H1 (cell line): ENCODE measurements at regions not wholly inside any gene's neighbourhood (a gene's known extent, or its start where the extent isn't known, plus 50 kb on each side); places are given as distances from the start of the nearest gene placed in this dataset.

Experiments used
- CTCF ChIA-PET: fragments of 300-600 bp; sonication (Branson Sonifier 250); formaldehyde crosslinking; loops from one replicate; lab custom pipeline; 2021; ENCODE audit not compliant: partially characterized antibody; lab: Charles Lee
- POLR2A ChIA-PET: fragments of 300-600 bp; sonication (Branson Sonifier 250); formaldehyde crosslinking; loops from one replicate; lab custom pipeline; 2021; ENCODE audit warnings: inconsistent platforms; ENCODE audit not compliant: partially characterized antibody; lab: Charles Lee
- DNase-seq, 2 experiments: peaks; one replicate each; pipeline versions ENCODE4 v3.0.0 to v3.0.0-alpha.2; 2010 to 2022; ENCODE audit warnings: low spot score in 2 of 2, low read depth in 1 of 2, mixed read lengths in 1 of 2
- FAIRE-seq: peaks from 2 replicates; lab custom pipeline; 2011; peaks lifted over from hg19 to GRCh38; lab: Jason Lieb, UNC
- H2AFZ ChIP-seq: 2 replicates; pipeline ENCODE4 v1.8.1; 2012; ENCODE audit warnings: low read length, inconsistent platforms
- H2AK5ac ChIP-seq: 2 replicates; pipeline ENCODE4 v1.6.1; 2013; ENCODE audit warnings: low read depth, low read length
- H2BK120ac ChIP-seq: replicated peaks from 2 replicates; pipeline ENCODE3; 2013; ENCODE audit warnings: low read depth, low read length, inconsistent platforms
- H2BK12ac ChIP-seq: 2 replicates; pipeline ENCODE4 v1.6.1; 2013; ENCODE audit warnings: low read depth, low read length
- H2BK15ac ChIP-seq: 2 replicates; pipeline ENCODE4 v1.6.1; 2013; ENCODE audit warnings: low read length
- H2BK20ac ChIP-seq: 2 replicates; pipeline ENCODE4 v1.6.1; 2013; ENCODE audit warnings: low read length
- H2BK5ac ChIP-seq: 2 replicates; pipeline ENCODE4 v1.6.1; 2013; ENCODE audit warnings: low read depth, low read length
- H3K14ac ChIP-seq: 2 replicates; pipeline ENCODE4 v1.6.1; 2013; ENCODE audit warnings: inconsistent platforms; ENCODE audit not compliant: insufficient read length
- H3K18ac ChIP-seq: 2 replicates; pipeline ENCODE4 v1.6.1; 2013; ENCODE audit warnings: low read length; ENCODE audit errors: extremely low read depth
- H3K23ac ChIP-seq: 2 replicates; pipeline ENCODE4 v1.6.1; 2013; ENCODE audit warnings: inconsistent platforms; ENCODE audit not compliant: insufficient read length
- H3K23me2 ChIP-seq: 2 replicates; pipeline ENCODE4 v1.6.1; 2013; ENCODE audit warnings: low read depth, low read length
- H3K27ac ChIP-seq: 2 replicates; pipeline ENCODE4 v1.6.1; 2011; ENCODE audit warnings: low read depth, low read length, inconsistent platforms
- H3K27me3 ChIP-seq, 4 experiments: replicated peaks in 1 of 4; 1 replicate in 1 of 4; 2 replicates in 3 of 4; pipeline versions ENCODE4 v1.6.1 to v1.8.1; 2011 to 2013; ENCODE audit warnings: low read length in 3 of 4, mild to moderate bottlenecking in 3 of 4, inconsistent platforms in 2 of 4, mixed read lengths in 2 of 4, moderate library complexity in 1 of 4; ENCODE audit not compliant: control insufficient read depth in 3 of 4, insufficient read depth in 3 of 4; ENCODE audit errors: extremely low read depth in 1 of 4
- H3K36me3 ChIP-seq, 4 experiments: 2 replicates each; pipeline versions ENCODE4 v1.6.1 to v1.8.1; 2011 to 2013; ENCODE audit warnings: mild to moderate bottlenecking in 4 of 4, low read length in 3 of 4, moderate library complexity in 2 of 4, control low read depth in 1 of 4, inconsistent platforms in 1 of 4; ENCODE audit not compliant: insufficient read depth in 4 of 4, control insufficient read depth in 2 of 4
- H3K4ac ChIP-seq: replicated peaks from 2 replicates; pipeline ENCODE3; 2013; ENCODE audit warnings: low read length, low read depth, mixed read lengths, inconsistent platforms; ENCODE audit not compliant: insufficient read length
- H3K4me1 ChIP-seq, 4 experiments: replicated peaks in 1 of 4; 1 replicate in 1 of 4; 2 replicates in 3 of 4; pipeline versions ENCODE4 v1.6.1 to v1.8.1; 2011 to 2013; ENCODE audit warnings: low read length in 3 of 4, inconsistent platforms in 2 of 4, mixed read lengths in 1 of 4; ENCODE audit not compliant: insufficient read depth in 4 of 4, control insufficient read depth in 3 of 4
- H3K4me2 ChIP-seq, 2 experiments: 2 replicates each; pipeline versions ENCODE4 v1.6.1 to v1.8.1; 2011 to 2013; ENCODE audit warnings: low read depth in 2 of 2, low read length in 2 of 2, control low read depth in 1 of 2, inconsistent platforms in 1 of 2, mild to moderate bottlenecking in 1 of 2; ENCODE audit not compliant: insufficient read depth in 1 of 2
- H3K4me3 ChIP-seq, 4 experiments: fragments of 200-600, 300-600 bp in 1 of 4; sonication (generic), shearing (Covaris generic), sonication (Bioruptor Twin) in 1 of 4; 2 replicates each; pipeline versions ENCODE4 v1.5.1 to v1.8.1; 2011 to 2016; ENCODE audit warnings: low read length in 4 of 4, low read depth in 3 of 4, control low read depth in 2 of 4, inconsistent platforms in 2 of 4, mild to moderate bottlenecking in 2 of 4, mixed read lengths in 1 of 4, moderate library complexity in 1 of 4; ENCODE audit not compliant: insufficient read depth in 2 of 4; ENCODE audit errors: extremely low read depth in 1 of 4
- H3K56ac ChIP-seq: replicated peaks from 2 replicates; pipeline ENCODE3; 2013; ENCODE audit warnings: low read depth, mild to moderate bottlenecking, mixed read lengths, low read length, inconsistent platforms; ENCODE audit not compliant: insufficient read length
- H3K79me1 ChIP-seq: 2 replicates; pipeline ENCODE4 v1.6.1; 2013; ENCODE audit warnings: low read depth, low read length, control low read depth
- H3K79me2 ChIP-seq, 2 experiments: 2 replicates each; pipeline versions ENCODE4 v1.6.1 to v1.8.1; 2012 to 2013; ENCODE audit warnings: low read length in 2 of 2, mild to moderate bottlenecking in 2 of 2, inconsistent platforms in 1 of 2; ENCODE audit not compliant: insufficient read depth in 2 of 2, control insufficient read depth in 1 of 2
- H3K9ac ChIP-seq, 4 experiments: replicated peaks in 1 of 4; 1 replicate in 1 of 4; 2 replicates in 3 of 4; pipeline versions ENCODE4 v1.6.1 to v1.8.1; 2011 to 2013; ENCODE audit warnings: low read depth in 3 of 4, low read length in 3 of 4, control low read depth in 2 of 4, mild to moderate bottlenecking in 2 of 4, moderate library complexity in 2 of 4, inconsistent platforms in 1 of 4; ENCODE audit errors: extremely low read depth in 1 of 4
- H3K9me3 ChIP-seq, 2 experiments: 2 replicates each; pipeline versions ENCODE4 v1.6.1 to v1.8.1; 2012 to 2013; ENCODE audit warnings: mild to moderate bottlenecking in 2 of 2, moderate library complexity in 2 of 2, control low read depth in 1 of 2, inconsistent platforms in 1 of 2, low read depth in 1 of 2, low read length in 1 of 2, mixed read lengths in 1 of 2; ENCODE audit not compliant: insufficient read depth in 2 of 2
- H4K20me1 ChIP-seq, 2 experiments: replicated peaks in 1 of 2; 2 replicates each; pipeline versions ENCODE3 to v1.8.1; 2011 to 2013; ENCODE audit warnings: inconsistent platforms in 2 of 2, low read length in 2 of 2, mild to moderate bottlenecking in 1 of 2; ENCODE audit not compliant: insufficient read depth in 2 of 2, control insufficient read depth in 1 of 2
- H4K5ac ChIP-seq: 2 replicates; pipeline ENCODE4 v1.6.1; 2013; ENCODE audit warnings: low read length, low read depth, mixed read lengths, inconsistent platforms; ENCODE audit not compliant: insufficient read length
- H4K8ac ChIP-seq: 2 replicates; pipeline ENCODE4 v1.8.0; 2013; ENCODE audit warnings: mild to moderate bottlenecking, moderate library complexity, low read length, inconsistent platforms; ENCODE audit not compliant: insufficient read depth; ENCODE audit errors: extremely low read depth
- H4K91ac ChIP-seq: replicated peaks from 2 replicates; pipeline ENCODE3; 2013; ENCODE audit warnings: low read length, mixed read lengths, inconsistent platforms; ENCODE audit not compliant: insufficient read length
- EZH2 ChIP-seq: fragments of 200-600 bp; sonication (generic); IDR thresholded peaks from 2 replicates; pipeline ENCODE4 v1.7.1; 2012; ENCODE audit warnings: low read depth, mild to moderate bottlenecking, moderate library complexity, low read length, inconsistent platforms; ENCODE audit not compliant: severe bottlenecking
- GABPA ChIP-seq: IDR thresholded peaks from 2 replicates; pipeline ENCODE4 v1.6.1; 2011; ENCODE audit warnings: mild to moderate bottlenecking, low read length, moderate library complexity, borderline replicate concordance; ENCODE audit not compliant: insufficient read depth
- JUND ChIP-seq: IDR thresholded peaks from 2 replicates; pipeline ENCODE4 v1.6.1; 2011; ENCODE audit warnings: mild to moderate bottlenecking, improper control_type of control experiment, low read length
- MAFK ChIP-seq: IDR thresholded peaks from 2 replicates; pipeline ENCODE4 v1.6.1; 2012; ENCODE audit warnings: low read depth, mild to moderate bottlenecking, improper control_type of control experiment, low read length
- RBBP5 ChIP-seq: IDR thresholded peaks from 2 replicates; pipeline ENCODE4 v1.7.1; 2012; ENCODE audit warnings: low read depth, mild to moderate bottlenecking, inconsistent platforms, low read length, moderate library complexity, borderline replicate concordance
- SIRT6 ChIP-seq: IDR thresholded peaks from one replicate; pipeline ENCODE4 v1.7.1; 2012; ENCODE audit warnings: low read length, inconsistent platforms
- WGBS, 2 experiments: shearing (Covaris generic) in 1 of 2; methylation state at CpG; one replicate each; pipeline versions ENCODE4 v1.1.6 to v1.1.7; 2013 to 2015; ENCODE audit warnings: low lambda C conversion rate in 2 of 2, mixed read lengths in 2 of 2, inconsistent platforms in 1 of 2, low coverage in 1 of 2, missing lambda C conversion rate in 1 of 2; ENCODE audit not compliant: insufficient replicate concordance in 2 of 2, insufficient coverage in 1 of 2, insufficient read length in 1 of 2; ENCODE audit errors: extremely low coverage in 1 of 2, missing lambda C conversion rate in 1 of 2; 5-methylcytosine and 5-hydroxymethylcytosine counted together
- TF ChIP-seq, protein P1 (sequence below): IDR thresholded peaks from 2 replicates; pipeline ENCODE4 v1.6.1; 2012; ENCODE audit warnings: inconsistent platforms
- TF ChIP-seq, protein P2 (sequence below): IDR thresholded peaks from 2 replicates; pipeline ENCODE4 v1.6.1; 2011; ENCODE audit warnings: low read depth, mild to moderate bottlenecking, low read length; ENCODE audit not compliant: insufficient read depth

DNA sequence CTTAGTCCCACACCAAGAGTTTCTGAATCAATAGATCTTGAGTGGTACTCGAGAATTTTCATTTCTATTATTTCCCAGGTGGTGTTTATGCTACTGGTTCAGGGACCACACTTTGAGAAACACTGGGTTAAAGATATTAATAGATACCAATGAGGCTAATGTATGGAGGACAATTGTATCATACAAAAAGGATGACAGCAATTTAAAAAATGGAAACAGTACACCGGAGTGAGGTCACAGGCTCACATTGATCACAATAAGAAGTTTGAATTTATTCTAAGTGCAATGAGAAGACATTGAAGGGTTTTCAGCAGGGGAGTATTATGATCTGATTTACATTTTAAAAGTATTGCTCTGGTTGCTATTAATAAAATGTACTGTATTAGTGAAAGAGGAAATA is 488.3 kb downstream of the PCDH17 start:
- no peak overlapping the region for H2AK5ac ChIP-seq
- H2BK15ac ChIP-seq: no peak overlapping the region
- no peaks in the 10 kb centered on the region for H3K36me3 ChIP-seq
- H2BK5ac ChIP-seq: no peak overlapping the region
- no peak overlapping the region for H2BK12ac ChIP-seq
- no peaks in the 10 kb centered on the region for H3K23me2 ChIP-seq
- no peak overlapping the region for H3K14ac ChIP-seq
- CTCF ChIA-PET: no interaction called here
- H2BK20ac ChIP-seq: no peak overlapping the region
- H3K56ac ChIP-seq: no peak overlapping the region
- no peak overlapping the region for H3K4ac ChIP-seq
- TF ChIP-seq, protein P1, sequence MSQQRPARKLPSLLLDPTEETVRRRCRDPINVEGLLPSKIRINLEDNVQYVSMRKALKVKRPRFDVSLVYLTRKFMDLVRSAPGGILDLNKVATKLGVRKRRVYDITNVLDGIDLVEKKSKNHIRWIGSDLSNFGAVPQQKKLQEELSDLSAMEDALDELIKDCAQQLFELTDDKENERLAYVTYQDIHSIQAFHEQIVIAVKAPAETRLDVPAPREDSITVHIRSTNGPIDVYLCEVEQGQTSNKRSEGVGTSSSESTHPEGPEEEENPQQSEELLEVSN: no peak
- TF ChIP-seq SIRT6 (no peak), EZH2 (no peak), JUND (no peak), GABPA (no peak), RBBP5 (no peak), MAFK (no peak)
- TF ChIP-seq, protein P2, sequence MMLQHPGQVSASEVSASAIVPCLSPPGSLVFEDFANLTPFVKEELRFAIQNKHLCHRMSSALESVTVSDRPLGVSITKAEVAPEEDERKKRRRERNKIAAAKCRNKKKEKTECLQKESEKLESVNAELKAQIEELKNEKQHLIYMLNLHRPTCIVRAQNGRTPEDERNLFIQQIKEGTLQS: no peak
- TF ChIP-seq, all 59 proteins: peak for 0
- FAIRE-seq: no peak
- Histone ChIP-seq H4K8ac (no peak overlapping the region), H3K4me1 (no peaks in the 10 kb centered on the region), H4K5ac (no peak overlapping the region), H3K9me3 (no peaks in the 10 kb centered on the region), H3K4me2 (no peak overlapping the region), H3K4me3 (no peak overlapping the region), H4K20me1 (no peaks in the 10 kb centered on the region), H2AFZ (no peak overlapping the region), H3K23ac (no peak overlapping the region), H3K18ac (no peak overlapping the region), H4K91ac (no peak overlapping the region), H3K27ac (no peak overlapping the region), H2BK120ac (no peak overlapping the region), H3K27me3 (no peaks in the 10 kb centered on the region), H3K79me2 (no peaks in the 10 kb centered on the region), H3K9ac (no peak overlapping the region), H3K79me1 (no peaks in the 10 kb centered on the region)
- 100% methylated on average over 2 of the region's 2 CpGs; no CpG with 5 or more reads in 1 of the 2 experiments for WGBS, 2 experiments
- POLR2A ChIA-PET: no interaction called here
- no peak for DNase-seq
